ENCODE measurements at regions not wholly inside any gene's neighbourhood (a gene's known extent, or its start where the extent isn't known, plus 50 kb on each side); places are given as distances from the start of the nearest gene placed in this dataset.

- no peak for TF ChIP-seq CTCF (IDR thresholded peaks at IDR 0.05; ENCODE audit: insufficient read depth, low read depth, low read length, missing control alignments)
- H3K4me3 ChIP-seq (ENCODE audit: low read length): no peak overlapping the region
- DNase-seq (ENCODE audit: low read depth): no peak
Measured at GRCh38 chr13:47100214-47100853, 203.5 kb upstream of the HTR2A start.

GRCh38 chr13:47094734-47095434 lies 198.0 kb upstream of the HTR2A start:
- no peak overlapping the region for H3K4me3 ChIP-seq (ENCODE audit: low read length)
- no peak for TF ChIP-seq CTCF (IDR thresholded peaks at IDR 0.05; ENCODE audit: insufficient read depth, low read depth, low read length, missing control alignments)
- DNase-seq (ENCODE audit: low read depth): no peak

GRCh38 chr13:47092202-47092601 lies 195.3 kb upstream of the HTR2A start:
- TF ChIP-seq CTCF (IDR thresholded peaks at IDR 0.05; ENCODE audit: insufficient read depth, low read depth, low read length, missing control alignments): no peak
- DNase-seq (ENCODE audit: low read depth): no peak
- no peak overlapping the region for H3K4me3 ChIP-seq (ENCODE audit: low read length)

- TF ChIP-seq CTCF (IDR thresholded peaks at IDR 0.05; ENCODE audit: insufficient read depth, low read depth, low read length, missing control alignments): no peak
- no peak overlapping the region for H3K4me3 ChIP-seq (ENCODE audit: low read length)
- DNase-seq (ENCODE audit: low read depth): no peak
Measured at GRCh38 chr13:47087841-47088240, 191.0 kb upstream of the HTR2A start.

- H3K4me3 ChIP-seq (ENCODE audit: low read length): no peak overlapping the region
- no peak for DNase-seq (ENCODE audit: low read depth)
- no peak for TF ChIP-seq CTCF (IDR thresholded peaks at IDR 0.05; ENCODE audit: insufficient read depth, low read depth, low read length, missing control alignments)
Measured at GRCh38 chr13:47087241-47087640, 190.4 kb upstream of the HTR2A start.

GRCh38 chr13:47085346-47085745 lies 188.5 kb upstream of the HTR2A start:
- no peak overlapping the region for H3K4me3 ChIP-seq (ENCODE audit: low read length)
- no peak for TF ChIP-seq CTCF (IDR thresholded peaks at IDR 0.05; ENCODE audit: insufficient read depth, low read depth, low read length, missing control alignments)
- DNase-seq (ENCODE audit: low read depth): peak; percentile 9

- no peak for TF ChIP-seq CTCF (IDR thresholded peaks at IDR 0.05; ENCODE audit: insufficient read depth, low read depth, low read length, missing control alignments)
- H3K4me3 ChIP-seq (ENCODE audit: low read length): no peak overlapping the region
- DNase-seq (ENCODE audit: low read depth): no peak
Measured at GRCh38 chr13:47081850-47082249, 185.0 kb upstream of the HTR2A start.
